Muscle of leg (tissue), 3 donors: ENCODE measurements at regions not wholly inside any gene's neighbourhood (a gene's known extent, or its start where the extent isn't known, plus 50 kb on each side); places are given as distances from the start of the nearest gene placed in this dataset.
A peak's percentile ranks its signal among the peaks of the same experiment; 100 is the strongest.

Experiments
- DNase-seq: peaks from one replicate; pipeline ENCODE4 v3.0.0; 2013
- H3K27ac ChIP-seq: one replicate; pipeline ENCODE4 v1.5.1; 2013; ENCODE audit warnings: mild to moderate bottlenecking, low read length, control low read depth
- H3K27me3 ChIP-seq: one replicate; pipeline ENCODE4 v1.6.1; 2013; ENCODE audit warnings: low read length; ENCODE audit not compliant: control insufficient read depth, insufficient read depth
- H3K36me3 ChIP-seq: one replicate; pipeline ENCODE4 v1.6.1; 2013; ENCODE audit warnings: low read length; ENCODE audit not compliant: control insufficient read depth, insufficient read depth
- H3K4me1 ChIP-seq: one replicate; pipeline ENCODE4 v1.6.1; 2013; ENCODE audit warnings: low read length; ENCODE audit not compliant: control insufficient read depth, insufficient read depth
- H3K4me3 ChIP-seq: one replicate; pipeline ENCODE4 v1.5.1; 2013; ENCODE audit warnings: low read length, control low read depth
- H3K9me3 ChIP-seq: replicated peaks from 2 replicates; pipeline ENCODE4 v1.6.1; 2013; ENCODE audit warnings: low read depth, low read length; ENCODE audit not compliant: control insufficient read depth
- WGBS: methylation state at CpG from one replicate; pipeline ENCODE4 v1.1.5; 2013; ENCODE audit warnings: missing lambda C conversion rate; ENCODE audit not compliant: insufficient coverage; 5-methylcytosine and 5-hydroxymethylcytosine counted together

- Histone ChIP-seq H3K27me3 (no peaks in the 10 kb centered on the region), H3K27ac (no peak overlapping the region), H3K36me3 (no peaks in the 10 kb centered on the region), H3K9me3 (no peaks in the 10 kb centered on the region), H3K4me1 (no peaks in the 10 kb centered on the region), H3K4me3 (no peak overlapping the region)
- 80% methylated on average over 1 of the region's 1 CpG for WGBS
- no peak for DNase-seq
Observed at GRCh38 chr11:97860237-97860636, 1160.5 kb upstream of the CNTN5 start.

GRCh38 chr11:97862021-97862420 lies 1158.7 kb upstream of the CNTN5 start:
- 82% methylated on average over 1 of the region's 4 CpGs for WGBS
- H3K27ac ChIP-seq: no peak overlapping the region
- H3K4me3 ChIP-seq: no peak overlapping the region
- DNase-seq: no peak
- no peaks in the 10 kb centered on the region for H3K4me1 ChIP-seq
- no peaks in the 10 kb centered on the region for H3K36me3 ChIP-seq
- H3K27me3 ChIP-seq: no peaks in the 10 kb centered on the region
- no peaks in the 10 kb centered on the region for H3K9me3 ChIP-seq

- no peaks in the 10 kb centered on the region for H3K36me3 ChIP-seq
- no peak overlapping the region for H3K27ac ChIP-seq
- H3K4me1 ChIP-seq: no peaks in the 10 kb centered on the region
- no peak for DNase-seq
- H3K9me3 ChIP-seq: no peaks in the 10 kb centered on the region
- whole genome bisulfite sequencing: no CpG with 5 or more reads among the region's 3 CpGs
- H3K4me3 ChIP-seq: no peak overlapping the region
- no peaks in the 10 kb centered on the region for H3K27me3 ChIP-seq
Observed at GRCh38 chr11:97865424-97866012, 1155.2 kb upstream of the CNTN5 start.

- Histone ChIP-seq H3K27me3 (no peaks in the 10 kb centered on the region), H3K4me1 (no peaks in the 10 kb centered on the region), H3K27ac (no peak overlapping the region), H3K4me3 (no peak overlapping the region), H3K36me3 (no peaks in the 10 kb centered on the region), H3K9me3 (peaks cover 3% of the 10 kb centered on the region)
- no peak for DNase-seq
Observed at GRCh38 chr11:97871816-97872215, 1148.9 kb upstream of the CNTN5 start.

- Histone ChIP-seq H3K4me3 (no peak overlapping the region), H3K27ac (no peak overlapping the region), H3K4me1 (no peaks in the 10 kb centered on the region), H3K27me3 (no peaks in the 10 kb centered on the region), H3K9me3 (no peaks in the 10 kb centered on the region), H3K36me3 (no peaks in the 10 kb centered on the region)
- no peak for DNase-seq
Observed at GRCh38 chr11:97880209-97880608, 1140.5 kb upstream of the CNTN5 start.

- no peak for DNase-seq
- Histone ChIP-seq H3K27me3 (no peaks in the 10 kb centered on the region), H3K27ac (no peak overlapping the region), H3K4me1 (no peaks in the 10 kb centered on the region), H3K36me3 (no peaks in the 10 kb centered on the region), H3K4me3 (no peak overlapping the region), H3K9me3 (no peaks in the 10 kb centered on the region)
- WGBS: no CpG with 5 or more reads among the region's 2 CpGs
Observed at GRCh38 chr11:97883086-97883485, 1137.7 kb upstream of the CNTN5 start.

- H3K9me3 ChIP-seq: no peaks in the 10 kb centered on the region
- no peaks in the 10 kb centered on the region for H3K27me3 ChIP-seq
- WGBS: 63% methylated on average over 1 of the region's 2 CpGs
Observed at GRCh38 chr11:97888641-97889040, 1132.1 kb upstream of the CNTN5 start.

GRCh38 chr11:97890466-97890865 lies 1130.3 kb upstream of the CNTN5 start:
- Histone ChIP-seq H3K27ac (no peak overlapping the region), H3K4me3 (no peak overlapping the region), H3K36me3 (no peaks in the 10 kb centered on the region), H3K9me3 (no peaks in the 10 kb centered on the region), H3K4me1 (no peaks in the 10 kb centered on the region), H3K27me3 (no peaks in the 10 kb centered on the region)
- no CpG with 5 or more reads among the region's 1 CpG for WGBS
- DNase-seq: no peak

More at GRCh38 chr11:97888641-97889040, 1132.1 kb upstream of the CNTN5 start:
- DNase-seq: no peak
- H3K4me1 ChIP-seq: no peaks in the 10 kb centered on the region
- H3K4me3 ChIP-seq: no peak overlapping the region
- H3K36me3 ChIP-seq: no peaks in the 10 kb centered on the region
- no peak overlapping the region for H3K27ac ChIP-seq

- Histone ChIP-seq H3K4me1 (no peaks in the 10 kb centered on the region), H3K36me3 (no peaks in the 10 kb centered on the region), H3K4me3 (no peak overlapping the region), H3K27me3 (no peaks in the 10 kb centered on the region), H3K27ac (no peak overlapping the region), H3K9me3 (no peaks in the 10 kb centered on the region)
- DNase-seq: peak; percentile 5
- no CpG with 5 or more reads among the region's 2 CpGs for WGBS
Observed at GRCh38 chr11:97893612-97894011, 1127.1 kb upstream of the CNTN5 start.

GRCh38 chr11:97894978-97895377 lies 1125.8 kb upstream of the CNTN5 start:
- H3K4me3 ChIP-seq: no peak overlapping the region
- H3K4me1 ChIP-seq: no peaks in the 10 kb centered on the region
- no CpG with 5 or more reads among the region's 2 CpGs for WGBS
- H3K27ac ChIP-seq: no peak overlapping the region
- H3K27me3 ChIP-seq: no peaks in the 10 kb centered on the region
- H3K9me3 ChIP-seq: no peaks in the 10 kb centered on the region
- H3K36me3 ChIP-seq: no peaks in the 10 kb centered on the region
- no peak for DNase-seq

- no peak for DNase-seq
- H3K9me3 ChIP-seq: no peaks in the 10 kb centered on the region
- H3K36me3 ChIP-seq: no peaks in the 10 kb centered on the region
- no peak overlapping the region for H3K27ac ChIP-seq
- WGBS: no CpG with 5 or more reads among the region's 3 CpGs
- H3K27me3 ChIP-seq: no peaks in the 10 kb centered on the region
- no peaks in the 10 kb centered on the region for H3K4me1 ChIP-seq
- H3K4me3 ChIP-seq: no peak overlapping the region
Observed at GRCh38 chr11:97895572-97895971, 1125.2 kb upstream of the CNTN5 start.
